PC-9 (cell line): ENCODE measurements at regions not wholly inside any gene's neighbourhood (a gene's known extent, or its start where the extent isn't known, plus 50 kb on each side); places are given as distances from the start of the nearest gene placed in this dataset.

Source experiments
- CTCF ChIP-seq: fragments of 200-600 bp; sonication (generic); conservative IDR thresholded peaks from 2 replicates; pipeline ENCODE4 v1.6.1; 2017; ENCODE audit warnings: mixed run types, antibody characterized with exemption, mild to moderate bottlenecking, moderate library complexity
- EZH2 ChIP-seq: fragments of 200-600 bp; sonication (generic); IDR thresholded peaks from 2 replicates; pipeline ENCODE4 v1.8.0; 2017; ENCODE audit warnings: antibody characterized with exemption, low read depth

GRCh38 chr18:71939483-71939882 is 604.7 kb downstream of the CBLN2 start:
- no peak for TF ChIP-seq CTCF
- TF ChIP-seq EZH2, result no peak
